Liver (tissue), 8 donors: ENCODE measurements at regions not wholly inside any gene's neighbourhood (a gene's known extent, or its start where the extent isn't known, plus 50 kb on each side); places are given as distances from the start of the nearest gene placed in this dataset.

Source experiments
- DNase-seq: peaks from one replicate; pipeline ENCODE4 v3.0.0-alpha.2; 2017; ENCODE audit warnings: low spot score
- H3K27ac ChIP-seq, 2 donors: one replicate each; pipeline ENCODE4 v1.7.0; 2013; ENCODE audit warnings: inconsistent platforms in 2 of 2, low read length in 2 of 2, control low read depth in 1 of 2, low read depth in 1 of 2, mild to moderate bottlenecking in 1 of 2
- H3K27me3 ChIP-seq, 4 donors: one replicate each; pipeline versions ENCODE4 v1.6.1 to v1.7.0; 2013; ENCODE audit warnings: low read length in 3 of 4, inconsistent platforms in 1 of 4, mild to moderate bottlenecking in 1 of 4, moderate library complexity in 1 of 4; ENCODE audit not compliant: control insufficient read depth in 4 of 4, insufficient read depth in 4 of 4
- H3K36me3 ChIP-seq, 4 donors: one replicate each; pipeline versions ENCODE4 v1.6.1 to v1.7.0; 2013; ENCODE audit warnings: low read length in 3 of 4, mild to moderate bottlenecking in 3 of 4, low read depth in 1 of 4, moderate library complexity in 1 of 4; ENCODE audit not compliant: control insufficient read depth in 4 of 4, insufficient read depth in 3 of 4
- H3K4me1 ChIP-seq, 4 donors: one replicate each; pipeline versions ENCODE4 v1.6.1 to v1.7.0; 2013; ENCODE audit warnings: low read length in 3 of 4, mild to moderate bottlenecking in 3 of 4, moderate library complexity in 1 of 4; ENCODE audit not compliant: control insufficient read depth in 4 of 4, insufficient read depth in 4 of 4
- H3K4me3 ChIP-seq, 3 donors: one replicate each; pipeline versions ENCODE4 v1.6.1 to v1.7.0; 2013; ENCODE audit warnings: low read length in 3 of 3, control low read depth in 1 of 3, low read depth in 1 of 3, mild to moderate bottlenecking in 1 of 3
- H3K9ac ChIP-seq, 2 donors: one replicate each; pipeline ENCODE4 v1.7.0; 2013; ENCODE audit warnings: low read length in 2 of 2, mild to moderate bottlenecking in 2 of 2, moderate library complexity in 2 of 2, control low read depth in 1 of 2, low read depth in 1 of 2
- H3K9me3 ChIP-seq, 4 donors: one replicate each; pipeline versions ENCODE4 v1.6.1 to v1.7.0; 2013; ENCODE audit warnings: low read length in 3 of 4; ENCODE audit not compliant: control insufficient read depth in 4 of 4
- EGR1 ChIP-seq, 2 donors: IDR thresholded peaks; 2 replicates each; pipeline ENCODE4 v1.6.1; 2016 to 2018; ENCODE audit warnings: antibody characterized with exemption in 2 of 2, low read depth in 2 of 2
- FOXA1 ChIP-seq: IDR thresholded peaks from 2 replicates; pipeline ENCODE4 v1.6.1; 2016; ENCODE audit warnings: antibody characterized with exemption
- FOXA2 ChIP-seq: IDR thresholded peaks from 2 replicates; pipeline ENCODE4 v1.6.1; 2016; ENCODE audit warnings: antibody characterized with exemption
- HNF4A ChIP-seq, 2 donors: conservative IDR thresholded peaks; 2 replicates each; pipeline ENCODE4 v1.6.1; 2016; ENCODE audit warnings: antibody characterized with exemption in 2 of 2, mild to moderate bottlenecking in 2 of 2
- HNF4G ChIP-seq: IDR thresholded peaks from 2 replicates; pipeline ENCODE4 v1.6.1; 2016; ENCODE audit warnings: antibody characterized with exemption
- JUND ChIP-seq, 2 donors: IDR thresholded peaks; 2 replicates each; pipeline ENCODE4 v1.6.1; 2016; ENCODE audit warnings: antibody characterized with exemption in 2 of 2
- NR2F2 ChIP-seq: IDR thresholded peaks from 2 replicates; pipeline ENCODE4 v1.6.1; 2016; ENCODE audit warnings: antibody characterized with exemption
- RAD21 ChIP-seq, 2 donors: IDR thresholded peaks; 2 replicates each; pipeline ENCODE4 v1.6.1; 2016; ENCODE audit warnings: antibody characterized with exemption in 2 of 2, mild to moderate bottlenecking in 2 of 2
- RXRA ChIP-seq, 2 donors: IDR thresholded peaks; 2 replicates each; pipeline ENCODE4 v1.6.1; 2017 to 2018; ENCODE audit warnings: antibody characterized with exemption in 2 of 2, mild to moderate bottlenecking in 1 of 2
- TAF1 ChIP-seq: conservative IDR thresholded peaks from 2 replicates; pipeline ENCODE4 v1.6.1; 2016; ENCODE audit warnings: antibody characterized with exemption, mild to moderate bottlenecking
- YY1 ChIP-seq: IDR thresholded peaks from 2 replicates; pipeline ENCODE4 v1.6.1; 2016; ENCODE audit warnings: antibody characterized with exemption, mild to moderate bottlenecking
- WGBS: extraction: QIAGEN DNeasy Blood & Tissue Kit; methylation state at CpG from one replicate; pipeline ENCODE4 v1.1.7; 2013; 5-methylcytosine and 5-hydroxymethylcytosine counted together
- TF ChIP-seq, protein P1 (sequence below): IDR thresholded peaks from 2 replicates; pipeline ENCODE4 v1.6.1; 2016; ENCODE audit warnings: antibody characterized with exemption, mild to moderate bottlenecking
- TF ChIP-seq, protein P2 (sequence below): IDR thresholded peaks from 2 replicates; pipeline ENCODE4 v1.6.1; 2016; ENCODE audit warnings: antibody characterized with exemption
- TF ChIP-seq, protein P3 (sequence below): fragments of 150-350 bp; IDR thresholded peaks from 2 replicates; pipeline ENCODE4 v1.5.1; 2017; ENCODE audit warnings: improper control_type of control experiment, low read depth, low read length; ENCODE audit not compliant: missing input control
- donor health status: healthy.
- donor health status: healthy.
- donor health status: healthy.
- donor health status: healthy.
- donor health status: healthy.

DNA sequence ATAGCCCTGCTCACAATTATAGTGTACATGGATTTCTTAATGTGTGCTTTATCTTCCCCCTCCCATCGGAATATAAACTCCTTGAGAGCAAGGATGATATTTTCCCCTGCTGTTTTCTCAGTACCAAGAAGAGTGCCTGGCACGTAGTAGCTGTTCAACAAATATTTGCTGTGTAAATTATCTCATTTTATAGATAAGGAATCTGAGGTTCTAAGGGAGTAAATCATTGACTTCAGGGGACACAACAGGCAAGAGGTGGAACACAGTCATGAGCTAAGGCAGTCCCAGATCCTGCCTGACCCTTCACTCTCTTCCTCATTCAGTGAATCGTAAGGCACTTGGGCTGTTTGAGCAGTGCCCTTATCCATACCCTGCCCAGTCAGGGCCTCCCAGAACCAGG is 187.3 kb upstream of the TNP1 start (continued):
- TF ChIP-seq, protein P1, sequence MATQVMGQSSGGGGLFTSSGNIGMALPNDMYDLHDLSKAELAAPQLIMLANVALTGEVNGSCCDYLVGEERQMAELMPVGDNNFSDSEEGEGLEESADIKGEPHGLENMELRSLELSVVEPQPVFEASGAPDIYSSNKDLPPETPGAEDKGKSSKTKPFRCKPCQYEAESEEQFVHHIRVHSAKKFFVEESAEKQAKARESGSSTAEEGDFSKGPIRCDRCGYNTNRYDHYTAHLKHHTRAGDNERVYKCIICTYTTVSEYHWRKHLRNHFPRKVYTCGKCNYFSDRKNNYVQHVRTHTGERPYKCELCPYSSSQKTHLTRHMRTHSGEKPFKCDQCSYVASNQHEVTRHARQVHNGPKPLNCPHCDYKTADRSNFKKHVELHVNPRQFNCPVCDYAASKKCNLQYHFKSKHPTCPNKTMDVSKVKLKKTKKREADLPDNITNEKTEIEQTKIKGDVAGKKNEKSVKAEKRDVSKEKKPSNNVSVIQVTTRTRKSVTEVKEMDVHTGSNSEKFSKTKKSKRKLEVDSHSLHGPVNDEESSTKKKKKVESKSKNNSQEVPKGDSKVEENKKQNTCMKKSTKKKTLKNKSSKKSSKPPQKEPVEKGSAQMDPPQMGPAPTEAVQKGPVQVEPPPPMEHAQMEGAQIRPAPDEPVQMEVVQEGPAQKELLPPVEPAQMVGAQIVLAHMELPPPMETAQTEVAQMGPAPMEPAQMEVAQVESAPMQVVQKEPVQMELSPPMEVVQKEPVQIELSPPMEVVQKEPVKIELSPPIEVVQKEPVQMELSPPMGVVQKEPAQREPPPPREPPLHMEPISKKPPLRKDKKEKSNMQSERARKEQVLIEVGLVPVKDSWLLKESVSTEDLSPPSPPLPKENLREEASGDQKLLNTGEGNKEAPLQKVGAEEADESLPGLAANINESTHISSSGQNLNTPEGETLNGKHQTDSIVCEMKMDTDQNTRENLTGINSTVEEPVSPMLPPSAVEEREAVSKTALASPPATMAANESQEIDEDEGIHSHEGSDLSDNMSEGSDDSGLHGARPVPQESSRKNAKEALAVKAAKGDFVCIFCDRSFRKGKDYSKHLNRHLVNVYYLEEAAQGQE = no peak
- TF ChIP-seq RAD21 (IDR thresholded peaks at IDR 0.05) = no peak
- TF ChIP-seq JUND (IDR thresholded peaks at IDR 0.05) = no peak
- TF ChIP-seq RXRA (IDR thresholded peaks at IDR 0.05) = no peak
- TF ChIP-seq TAF1 = no peak

DNA sequence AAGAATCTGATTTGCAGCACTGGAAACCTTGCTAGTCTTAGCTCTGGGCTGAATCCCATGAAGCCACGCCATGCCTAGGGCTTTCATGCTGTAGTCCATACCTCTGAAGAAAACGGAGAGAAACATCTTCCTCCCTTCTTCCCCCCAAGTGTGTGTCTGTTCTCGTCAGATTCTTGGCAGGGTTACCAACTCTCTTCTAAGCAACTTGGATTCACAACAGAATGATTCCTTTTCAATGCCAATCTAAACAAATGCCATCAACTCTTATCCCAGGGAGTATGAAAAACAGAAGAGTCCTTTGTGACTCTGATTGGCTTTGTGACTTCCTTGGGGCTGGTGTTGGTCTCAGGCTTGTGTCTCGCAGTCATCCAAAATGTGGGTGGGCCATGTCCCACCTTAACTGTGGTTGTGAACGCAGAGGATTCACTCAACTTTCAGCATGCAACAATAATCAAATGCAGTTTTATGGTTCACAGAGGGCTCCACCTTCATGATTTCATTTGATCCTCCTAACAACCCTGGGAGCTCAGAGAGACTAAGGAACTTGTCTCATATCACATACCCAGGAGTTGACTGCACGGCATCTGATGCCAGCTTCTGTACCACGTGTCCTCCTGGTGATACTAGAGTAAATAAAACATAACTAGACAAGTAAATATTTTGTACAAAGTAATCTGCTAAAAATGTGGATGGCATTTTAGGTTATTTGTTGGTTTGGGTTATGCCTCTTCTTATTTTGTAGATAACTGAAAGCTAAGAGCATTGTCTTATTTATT is 186.0 kb upstream of the TNP1 start:
- H3K36me3 ChIP-seq = no peaks in the 10 kb centered on the region
- no peak overlapping the region for H3K4me3 ChIP-seq
- H3K27ac ChIP-seq = no peak overlapping the region
- H3K4me1 ChIP-seq = peaks cover 0 to 4% (median 0%) of the 10 kb centered on the region in 4 donors
- no peak for TF ChIP-seq FOXA1
- TF ChIP-seq JUND (IDR thresholded peaks at IDR 0.05) = no peak
- no peak for TF ChIP-seq YY1
- TF ChIP-seq TAF1 = no peak
- no peak for TF ChIP-seq FOXA2
- no peak for TF ChIP-seq EGR1 (IDR thresholded peaks at IDR 0.05; ENCODE audit: low read depth in 2 of 2)
- TF ChIP-seq, protein P2, sequence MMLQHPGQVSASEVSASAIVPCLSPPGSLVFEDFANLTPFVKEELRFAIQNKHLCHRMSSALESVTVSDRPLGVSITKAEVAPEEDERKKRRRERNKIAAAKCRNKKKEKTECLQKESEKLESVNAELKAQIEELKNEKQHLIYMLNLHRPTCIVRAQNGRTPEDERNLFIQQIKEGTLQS = no peak
- TF ChIP-seq HNF4A (conservative IDR thresholded peaks at IDR 0.05) = no peak
- TF ChIP-seq HNF4G = no peak
- TF ChIP-seq NR2F2 = no peak
- H3K9me3 ChIP-seq = no peaks in the 10 kb centered on the region
- no peaks in the 10 kb centered on the region for H3K27me3 ChIP-seq
- no peak overlapping the region for H3K9ac ChIP-seq
- DNase-seq = no peak
- WGBS = 66% methylated on average over 7 of the region's 7 CpGs

DNA sequence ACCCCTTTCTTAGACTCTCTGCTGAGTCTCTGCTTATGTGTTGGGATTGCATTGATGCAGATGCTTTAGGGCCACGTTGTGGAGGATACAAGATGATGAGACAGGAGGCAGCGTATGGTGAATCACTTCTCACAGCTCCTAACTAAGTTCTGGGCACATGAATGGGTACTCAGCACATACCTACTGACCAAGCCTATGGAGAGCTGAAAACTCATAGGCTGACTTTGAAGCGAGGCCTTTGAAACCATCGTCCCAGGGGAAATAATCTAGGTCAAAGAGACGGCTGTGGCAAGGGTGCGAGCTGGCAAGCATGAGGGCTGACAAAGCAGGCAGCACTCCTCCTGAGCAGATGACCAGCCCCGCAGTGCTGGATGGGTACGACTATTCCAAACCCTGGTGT is 180.2 kb upstream of the TNP1 start:
- no peaks in the 10 kb centered on the region for H3K36me3 ChIP-seq
- no peaks in the 10 kb centered on the region for H3K9me3 ChIP-seq
- DNase-seq = no peak
- no peak overlapping the region for H3K27ac ChIP-seq
- TF ChIP-seq HNF4G = no peak
- TF ChIP-seq EGR1 (IDR thresholded peaks at IDR 0.05; ENCODE audit: low read depth in 2 of 2) = no peak
- TF ChIP-seq, protein P3, sequence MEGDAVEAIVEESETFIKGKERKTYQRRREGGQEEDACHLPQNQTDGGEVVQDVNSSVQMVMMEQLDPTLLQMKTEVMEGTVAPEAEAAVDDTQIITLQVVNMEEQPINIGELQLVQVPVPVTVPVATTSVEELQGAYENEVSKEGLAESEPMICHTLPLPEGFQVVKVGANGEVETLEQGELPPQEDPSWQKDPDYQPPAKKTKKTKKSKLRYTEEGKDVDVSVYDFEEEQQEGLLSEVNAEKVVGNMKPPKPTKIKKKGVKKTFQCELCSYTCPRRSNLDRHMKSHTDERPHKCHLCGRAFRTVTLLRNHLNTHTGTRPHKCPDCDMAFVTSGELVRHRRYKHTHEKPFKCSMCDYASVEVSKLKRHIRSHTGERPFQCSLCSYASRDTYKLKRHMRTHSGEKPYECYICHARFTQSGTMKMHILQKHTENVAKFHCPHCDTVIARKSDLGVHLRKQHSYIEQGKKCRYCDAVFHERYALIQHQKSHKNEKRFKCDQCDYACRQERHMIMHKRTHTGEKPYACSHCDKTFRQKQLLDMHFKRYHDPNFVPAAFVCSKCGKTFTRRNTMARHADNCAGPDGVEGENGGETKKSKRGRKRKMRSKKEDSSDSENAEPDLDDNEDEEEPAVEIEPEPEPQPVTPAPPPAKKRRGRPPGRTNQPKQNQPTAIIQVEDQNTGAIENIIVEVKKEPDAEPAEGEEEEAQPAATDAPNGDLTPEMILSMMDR = no peak
- no peak for TF ChIP-seq FOXA1
- H3K4me1 ChIP-seq = no peaks in the 10 kb centered on the region
- 88% methylated on average over 8 of the region's 8 CpGs for WGBS
- H3K4me3 ChIP-seq = no peak overlapping the region
- no peak overlapping the region for H3K9ac ChIP-seq
- H3K27me3 ChIP-seq = no peaks in the 10 kb centered on the region
